Trophoblast cell (in vitro differentiated cells and primary cell): ENCODE measurements at regions not wholly inside any gene's neighbourhood (a gene's known extent, or its start where the extent isn't known, plus 50 kb on each side); places are given as distances from the start of the nearest gene placed in this dataset.

Experiments
- DNase-seq, 2 donors: peaks; one replicate each; pipeline ENCODE4 v3.0.0-alpha.2; 2016
- H2AFZ ChIP-seq: 2 replicates; pipeline ENCODE4 v1.6.1; 2013; ENCODE audit warnings: low read length, moderate library complexity, mild to moderate bottlenecking; ENCODE audit not compliant: insufficient read depth, poor library complexity
- H2AK5ac ChIP-seq: 2 replicates; pipeline ENCODE4 v1.6.1; 2013; ENCODE audit warnings: mild to moderate bottlenecking, low read length
- H2BK120ac ChIP-seq: 2 replicates; pipeline ENCODE4 v1.6.1; 2013; ENCODE audit warnings: low read length, mild to moderate bottlenecking, moderate library complexity; ENCODE audit not compliant: insufficient read depth, poor library complexity
- H2BK12ac ChIP-seq: 2 replicates; pipeline ENCODE4 v1.6.1; 2013; ENCODE audit warnings: mild to moderate bottlenecking, low read length, moderate library complexity
- H2BK5ac ChIP-seq: 2 replicates; pipeline ENCODE4 v1.6.1; 2013; ENCODE audit warnings: low read length, low read depth, moderate library complexity, mild to moderate bottlenecking; ENCODE audit not compliant: poor library complexity
- H3K14ac ChIP-seq: 2 replicates; pipeline ENCODE4 v1.6.1; 2013; ENCODE audit warnings: mild to moderate bottlenecking, low read length
- H3K18ac ChIP-seq: 2 replicates; pipeline ENCODE4 v1.6.1; 2013; ENCODE audit warnings: mild to moderate bottlenecking, low read length
- H3K23ac ChIP-seq: 2 replicates; pipeline ENCODE4 v1.6.1; 2013; ENCODE audit warnings: low read length
- H3K27ac ChIP-seq: 2 replicates; pipeline ENCODE4 v1.5.1; 2013; ENCODE audit warnings: low read depth, mild to moderate bottlenecking, inconsistent platforms, low read length, moderate library complexity
- H3K27me3 ChIP-seq: 2 replicates; pipeline ENCODE4 v1.6.1; 2013; ENCODE audit warnings: inconsistent platforms, mild to moderate bottlenecking, low read length, moderate library complexity; ENCODE audit not compliant: insufficient read depth
- H3K36me3 ChIP-seq, 2 experiments: 1 replicate in 1 of 2; 2 replicates in 1 of 2; pipeline ENCODE4 v1.6.1; 2013; ENCODE audit warnings: low read length in 2 of 2, mild to moderate bottlenecking in 2 of 2, moderate library complexity in 1 of 2; ENCODE audit not compliant: insufficient read depth in 2 of 2, control insufficient read depth in 1 of 2
- H3K4ac ChIP-seq: 2 replicates; pipeline ENCODE4 v1.6.1; 2013; ENCODE audit warnings: low read depth, mild to moderate bottlenecking, low read length, moderate library complexity
- H3K4me1 ChIP-seq, 2 experiments: 1 replicate in 1 of 2; 2 replicates in 1 of 2; pipeline ENCODE4 v1.6.1; 2013; ENCODE audit warnings: low read length in 2 of 2, mild to moderate bottlenecking in 2 of 2, moderate library complexity in 1 of 2; ENCODE audit not compliant: insufficient read depth in 2 of 2, control insufficient read depth in 1 of 2
- H3K4me2 ChIP-seq: 2 replicates; pipeline ENCODE4 v1.6.1; 2013; ENCODE audit warnings: inconsistent platforms, mild to moderate bottlenecking, low read length, moderate library complexity
- H3K4me3 ChIP-seq: 2 replicates; pipeline ENCODE4 v1.5.1; 2013; ENCODE audit warnings: mild to moderate bottlenecking, low read depth, low read length, inconsistent platforms
- H3K79me1 ChIP-seq: one replicate; pipeline ENCODE4 v1.6.1; 2013; ENCODE audit warnings: low read length
- H3K79me2 ChIP-seq: 2 replicates; pipeline ENCODE4 v1.6.1; 2013; ENCODE audit warnings: low read length, mild to moderate bottlenecking; ENCODE audit not compliant: control insufficient read depth, insufficient read depth, poor library complexity
- H3K9ac ChIP-seq: 2 replicates; pipeline ENCODE4 v1.6.1; 2013; ENCODE audit warnings: mild to moderate bottlenecking, low read length
- H3K9me3 ChIP-seq: 2 replicates; pipeline ENCODE4 v1.6.1; 2013; ENCODE audit warnings: low read depth, mild to moderate bottlenecking, control low read depth, inconsistent platforms, low read length; ENCODE audit not compliant: insufficient read depth
- H4K12ac ChIP-seq: 2 replicates; pipeline ENCODE4 v1.6.1; 2013; ENCODE audit warnings: low read depth, mild to moderate bottlenecking, low read length, moderate library complexity
- H4K8ac ChIP-seq: 2 replicates; pipeline ENCODE4 v1.6.1; 2013; ENCODE audit warnings: low read depth, mild to moderate bottlenecking, low read length, moderate library complexity
- H4K91ac ChIP-seq: one replicate; pipeline ENCODE4 v1.6.1; 2013; ENCODE audit warnings: low read depth, mild to moderate bottlenecking, low read length, moderate library complexity
- WGBS: extraction: QIAGEN DNeasy Blood & Tissue Kit; methylation state at CpG from one replicate; pipeline ENCODE4 v1.1.7; 2013; ENCODE audit warnings: missing lambda C conversion rate; ENCODE audit not compliant: insufficient read length, insufficient coverage; ENCODE audit errors: extremely low coverage; 5-methylcytosine and 5-hydroxymethylcytosine counted together

DNA sequence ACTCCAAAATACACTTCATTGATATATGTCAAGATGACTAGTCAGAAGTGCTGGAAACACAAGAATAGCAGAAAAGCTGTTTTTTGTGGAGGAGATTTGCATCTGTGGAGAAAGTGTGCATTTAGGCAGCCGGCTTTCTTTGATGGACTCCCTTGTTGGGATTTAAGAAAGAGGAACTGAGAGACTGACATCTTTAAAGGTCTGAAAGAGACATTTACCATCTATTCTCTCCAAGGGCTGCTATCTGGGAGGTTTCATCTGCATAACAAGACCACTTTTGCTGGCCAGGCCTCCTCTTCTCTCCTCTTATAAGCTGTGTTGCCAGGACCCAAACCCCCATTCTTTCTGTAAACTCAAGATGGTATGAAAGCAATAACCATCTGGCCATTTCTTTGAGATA lies 1065.0 kb downstream of the NLGN4X start:
- H2BK12ac ChIP-seq: no peak overlapping the region
- no peaks in the 10 kb centered on the region for H3K9me3 ChIP-seq
- no peak overlapping the region for H3K27ac ChIP-seq
- no peaks in the 10 kb centered on the region for H3K79me1 ChIP-seq
- H3K27me3 ChIP-seq: no peaks in the 10 kb centered on the region
- WGBS: no CpG with 5 or more reads among the region's 1 CpG
- H3K4me2 ChIP-seq: no peak overlapping the region
- H3K4ac ChIP-seq: no peak overlapping the region
- no peak overlapping the region for H3K23ac ChIP-seq
- no peaks in the 10 kb centered on the region for H3K36me3 ChIP-seq
- H4K91ac ChIP-seq: no peak overlapping the region
- no peak overlapping the region for H2AFZ ChIP-seq
- no peaks in the 10 kb centered on the region for H3K4me1 ChIP-seq
- no peak overlapping the region for H3K9ac ChIP-seq
- no peak overlapping the region for H4K12ac ChIP-seq
- H2AK5ac ChIP-seq: no peak overlapping the region
- no peak overlapping the region for H2BK120ac ChIP-seq
- DNase-seq: no peak
- H3K79me2 ChIP-seq: no peaks in the 10 kb centered on the region
- no peak overlapping the region for H4K8ac ChIP-seq
- no peak overlapping the region for H2BK5ac ChIP-seq
- H3K18ac ChIP-seq: no peak overlapping the region
- no peak overlapping the region for H3K4me3 ChIP-seq
- no peak overlapping the region for H3K14ac ChIP-seq

DNA sequence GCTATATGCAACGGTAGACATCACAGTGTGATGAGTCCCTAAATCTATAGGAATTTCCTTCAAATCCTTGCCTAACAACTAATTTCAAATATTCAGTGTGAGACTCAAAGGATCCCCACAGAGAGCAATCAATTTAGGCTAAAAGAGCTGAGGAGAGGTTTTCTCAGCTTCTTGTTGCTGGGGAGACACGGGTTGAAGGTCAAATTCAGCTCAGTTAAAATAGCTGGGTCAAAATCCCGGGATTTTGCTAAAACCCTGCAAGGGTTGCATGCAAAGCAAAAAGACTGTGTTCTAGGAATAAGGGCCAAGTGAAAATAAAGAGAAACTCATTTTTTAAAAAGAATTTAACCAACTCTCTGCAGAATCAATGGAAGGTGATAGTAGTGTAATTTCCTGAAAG lies 1073.4 kb downstream of the NLGN4X start:
- no peak overlapping the region for H3K18ac ChIP-seq
- H3K4me3 ChIP-seq: no peak overlapping the region
- H2BK5ac ChIP-seq: no peak overlapping the region
- no peak overlapping the region for H4K12ac ChIP-seq
- H3K14ac ChIP-seq: no peak overlapping the region
- H2AK5ac ChIP-seq: no peak overlapping the region
- no peak overlapping the region for H2BK12ac ChIP-seq
- H2AFZ ChIP-seq: no peak overlapping the region
- WGBS: no CpG with 5 or more reads among the region's 3 CpGs
- no peaks in the 10 kb centered on the region for H3K79me1 ChIP-seq
- no peaks in the 10 kb centered on the region for H3K36me3 ChIP-seq
- H4K91ac ChIP-seq: no peak overlapping the region
- H4K8ac ChIP-seq: no peak overlapping the region
- H3K4me2 ChIP-seq: no peak overlapping the region
- H3K27ac ChIP-seq: no peak overlapping the region
- H3K4me1 ChIP-seq: no peaks in the 10 kb centered on the region
- H3K9ac ChIP-seq: no peak overlapping the region
- no peaks in the 10 kb centered on the region for H3K79me2 ChIP-seq
- no peak overlapping the region for H3K4ac ChIP-seq
- H3K23ac ChIP-seq: no peak overlapping the region
- no peak overlapping the region for H2BK120ac ChIP-seq
- H3K27me3 ChIP-seq: no peaks in the 10 kb centered on the region
- no peak for DNase-seq
- no peaks in the 10 kb centered on the region for H3K9me3 ChIP-seq

DNA sequence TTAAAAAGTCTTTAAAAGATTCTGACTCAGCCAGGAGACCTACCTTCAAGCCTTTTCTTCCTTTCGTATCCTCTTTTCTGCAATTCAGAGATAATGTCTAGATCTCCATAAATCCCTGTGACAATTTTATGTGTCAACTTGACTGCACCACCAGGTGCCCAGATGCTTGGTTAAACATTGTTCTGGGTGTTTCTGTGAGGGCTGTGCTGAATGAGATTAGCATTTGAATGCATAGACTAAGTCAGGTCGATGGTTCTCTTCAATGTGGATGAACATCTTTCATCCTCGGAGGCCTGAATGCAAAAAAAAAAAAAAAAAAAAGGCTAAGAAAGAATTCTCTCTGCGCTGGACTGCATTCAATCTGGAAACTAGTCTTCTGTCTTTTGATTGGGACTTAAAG lies 1082.7 kb downstream of the NLGN4X start:
- WGBS: no CpG with 5 or more reads among the region's 4 CpGs
- no peaks in the 10 kb centered on the region for H3K9me3 ChIP-seq
- H3K9ac ChIP-seq: no peak overlapping the region

GRCh38 chrX:5142644-5143043 lies 1086.0 kb downstream of the NLGN4X start:
- Histone ChIP-seq H3K36me3 (no peaks in the 10 kb centered on the region), H3K18ac (no peak overlapping the region), H3K9ac (no peak overlapping the region), H2AK5ac (no peak overlapping the region), H4K91ac (no peak overlapping the region), H2AFZ (no peak overlapping the region), H3K79me1 (no peaks in the 10 kb centered on the region), H2BK12ac (no peak overlapping the region), H3K79me2 (no peaks in the 10 kb centered on the region), H4K12ac (no peak overlapping the region), H3K4me3 (no peak overlapping the region), H4K8ac (no peak overlapping the region), H3K4me2 (no peak overlapping the region), H3K4me1 (no peaks in the 10 kb centered on the region), H2BK5ac (no peak overlapping the region), H3K27me3 (no peaks in the 10 kb centered on the region), H3K27ac (no peak overlapping the region), H3K14ac (no peak overlapping the region), H3K9me3 (no peaks in the 10 kb centered on the region), H3K4ac (no peak overlapping the region), H2BK120ac (no peak overlapping the region), H3K23ac (no peak overlapping the region)
- DNase-seq: no peak
- no CpG with 5 or more reads among the region's 7 CpGs for WGBS

More for the DNA sequence above, 1082.7 kb downstream of the NLGN4X start:
- H3K27ac ChIP-seq: no peak overlapping the region
- no peak overlapping the region for H2BK5ac ChIP-seq
- DNase-seq: no peak
- H3K18ac ChIP-seq: no peak overlapping the region
- no peak overlapping the region for H3K4ac ChIP-seq
- H2AK5ac ChIP-seq: no peak overlapping the region
- H3K4me1 ChIP-seq: no peaks in the 10 kb centered on the region
- H3K27me3 ChIP-seq: no peaks in the 10 kb centered on the region
- H3K79me1 ChIP-seq: no peaks in the 10 kb centered on the region
- no peak overlapping the region for H2BK120ac ChIP-seq
- H4K91ac ChIP-seq: no peak overlapping the region
- no peak overlapping the region for H3K4me3 ChIP-seq
- H4K12ac ChIP-seq: no peak overlapping the region
- no peak overlapping the region for H2AFZ ChIP-seq
- H3K23ac ChIP-seq: no peak overlapping the region
- no peaks in the 10 kb centered on the region for H3K79me2 ChIP-seq
- no peak overlapping the region for H3K14ac ChIP-seq
- no peak overlapping the region for H4K8ac ChIP-seq
- no peak overlapping the region for H3K4me2 ChIP-seq
- no peak overlapping the region for H2BK12ac ChIP-seq
- no peaks in the 10 kb centered on the region for H3K36me3 ChIP-seq
